ENCODE measurements at regions not wholly inside any gene's neighbourhood (a gene's known extent, or its start where the extent isn't known, plus 50 kb on each side); places are given as distances from the start of the nearest gene placed in this dataset.

DNA sequence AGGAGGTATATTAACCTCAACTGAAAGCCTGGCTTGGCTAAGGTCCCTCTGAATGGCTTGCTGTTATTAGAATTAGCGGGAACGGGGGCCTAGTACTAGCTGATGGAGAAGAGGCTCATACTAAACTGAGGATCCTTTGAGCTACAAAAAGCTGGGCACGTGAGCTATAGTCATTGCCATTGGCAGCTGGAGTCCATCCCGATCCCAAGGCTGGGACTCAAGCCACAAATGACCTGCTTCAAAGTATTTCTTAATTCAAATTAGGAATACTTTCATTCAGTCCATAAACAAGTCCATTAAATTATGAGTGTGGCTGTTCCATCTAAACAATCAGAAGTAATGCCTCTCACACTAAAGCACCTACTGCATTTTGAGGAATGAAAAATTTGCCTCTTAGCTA lies 114.5 kb downstream of the DACT1 start:
- no peak for DNase-seq (ENCODE audit: low read depth, low spot score)
- no peak for ATAC-seq
- Histone ChIP-seq H3K27me3 (replicated peaks in 1 of 2; ENCODE audit: control insufficient read depth in 2 of 2, insufficient read depth in 2 of 2, low read length in 1 of 2) (no peaks in the 10 kb centered on the region), H3K79me2 (ENCODE audit: control insufficient read depth, insufficient read depth, low read length) (no peaks in the 10 kb centered on the region), H3K4me1 (ENCODE audit: control insufficient read depth, insufficient read depth, low read length) (no peaks in the 10 kb centered on the region), H3K27ac (ENCODE audit: control insufficient read depth, insufficient read depth) (no peak overlapping the region), H3K36me3 (ENCODE audit: control insufficient read depth in 2 of 2, insufficient read depth in 2 of 2, low read length in 1 of 2) (no peaks in the 10 kb centered on the region), H3K9ac (ENCODE audit: control insufficient read depth, insufficient read depth, low read length) (no peak overlapping the region), H3K4me3 (no peak overlapping the region), H3K4me2 (ENCODE audit: control insufficient read depth, insufficient read depth) (no peak overlapping the region), H4K20me1 (ENCODE audit: control insufficient read depth, insufficient read depth) (no peaks in the 10 kb centered on the region), H2AFZ (ENCODE audit: control insufficient read depth, low read depth, low read length) (no peak overlapping the region), H3K9me3 (replicated peaks; ENCODE audit: control insufficient read depth, insufficient read depth, low read length) (no peaks in the 10 kb centered on the region; the same call in 2 of the 3 replicates)
- no peak for FAIRE-seq
- ChIA-PET POLR2A (interaction anchor here (0.6 to 1.1 kb wide), 3 partner anchors 11 to 335 kb away, joined by 3 to 4 read pairs (median 3); no protein-coding TSS in a partner anchor), CTCF (interaction anchor here (1.0 to 5.0 kb wide), 6 partner anchors 12 to 251 kb away, joined by 3 to 26 read pairs (median 4); no protein-coding TSS in a partner anchor), RAD21 (ENCODE audit: unreplicated experiment) (interaction anchor here (1.1 to 2.3 kb wide), 5 partner anchors 18 to 204 kb away, joined by 3 to 9 read pairs (median 4); no protein-coding TSS in a partner anchor), SMC1A (ENCODE audit: uncharacterized antibody, unreplicated experiment) (interaction anchor here (1.0 to 5.4 kb wide), 16 partner anchors 10 to 257 kb away, joined by 3 to 64 read pairs (median 4); no protein-coding TSS in a partner anchor)
- intact Hi-C loops (cut with micrococcal nuclease; ENCODE audit: unreplicated experiment) (no loop called here), in situ Hi-C loops (cut with MboI) (no loop called here)
- no TSS peak for BruUV-seq (replicated peaks)
- 57% methylated on average over 4 of the region's 4 CpGs for WGBS (ENCODE audit: insufficient coverage, insufficient replicate concordance, low lambda C conversion rate, missing lambda C conversion rate)
- TF ChIP-seq, protein P1, sequence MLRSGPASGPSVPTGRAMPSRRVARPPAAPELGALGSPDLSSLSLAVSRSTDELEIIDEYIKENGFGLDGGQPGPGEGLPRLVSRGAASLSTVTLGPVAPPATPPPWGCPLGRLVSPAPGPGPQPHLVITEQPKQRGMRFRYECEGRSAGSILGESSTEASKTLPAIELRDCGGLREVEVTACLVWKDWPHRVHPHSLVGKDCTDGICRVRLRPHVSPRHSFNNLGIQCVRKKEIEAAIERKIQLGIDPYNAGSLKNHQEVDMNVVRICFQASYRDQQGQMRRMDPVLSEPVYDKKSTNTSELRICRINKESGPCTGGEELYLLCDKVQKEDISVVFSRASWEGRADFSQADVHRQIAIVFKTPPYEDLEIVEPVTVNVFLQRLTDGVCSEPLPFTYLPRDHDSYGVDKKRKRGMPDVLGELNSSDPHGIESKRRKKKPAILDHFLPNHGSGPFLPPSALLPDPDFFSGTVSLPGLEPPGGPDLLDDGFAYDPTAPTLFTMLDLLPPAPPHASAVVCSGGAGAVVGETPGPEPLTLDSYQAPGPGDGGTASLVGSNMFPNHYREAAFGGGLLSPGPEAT (IDR thresholded peaks at IDR 0.05; ENCODE audit: low read depth), result no peak
- TF ChIP-seq SMC3 (IDR thresholded peaks at IDR 0.05; ENCODE audit: borderline replicate concordance, low read length) (no peak), ZNF24 (IDR thresholded peaks at IDR 0.05) (no peak), CREM (IDR thresholded peaks at IDR 0.05; ENCODE audit: low read depth) (no peak), MYB (IDR thresholded peaks at IDR 0.05; ENCODE audit: borderline replicate concordance, low read depth, low read length) (no peak), LARP7 (IDR thresholded peaks at IDR 0.05) (no peak), HCFC1 (IDR thresholded peaks at IDR 0.05; ENCODE audit: low read length) (no peak), SRF (IDR thresholded peaks at IDR 0.05; ENCODE audit: low read depth in 2 of 2, low read length in 2 of 2) (no peak), POLR2A (IDR thresholded peaks at IDR 0.05; ENCODE audit: low read depth, low read length) (no peak), RAD51 (IDR thresholded peaks at IDR 0.05) (no peak), SIN3A (IDR thresholded peaks at IDR 0.05; ENCODE audit: low read depth, low read length) (no peak), CEBPB (IDR thresholded peaks at IDR 0.05; ENCODE audit: borderline replicate concordance in 1 of 2, low read depth in 2 of 2, low read length in 2 of 2) (no peak)
- TF ChIP-seq, protein P2, sequence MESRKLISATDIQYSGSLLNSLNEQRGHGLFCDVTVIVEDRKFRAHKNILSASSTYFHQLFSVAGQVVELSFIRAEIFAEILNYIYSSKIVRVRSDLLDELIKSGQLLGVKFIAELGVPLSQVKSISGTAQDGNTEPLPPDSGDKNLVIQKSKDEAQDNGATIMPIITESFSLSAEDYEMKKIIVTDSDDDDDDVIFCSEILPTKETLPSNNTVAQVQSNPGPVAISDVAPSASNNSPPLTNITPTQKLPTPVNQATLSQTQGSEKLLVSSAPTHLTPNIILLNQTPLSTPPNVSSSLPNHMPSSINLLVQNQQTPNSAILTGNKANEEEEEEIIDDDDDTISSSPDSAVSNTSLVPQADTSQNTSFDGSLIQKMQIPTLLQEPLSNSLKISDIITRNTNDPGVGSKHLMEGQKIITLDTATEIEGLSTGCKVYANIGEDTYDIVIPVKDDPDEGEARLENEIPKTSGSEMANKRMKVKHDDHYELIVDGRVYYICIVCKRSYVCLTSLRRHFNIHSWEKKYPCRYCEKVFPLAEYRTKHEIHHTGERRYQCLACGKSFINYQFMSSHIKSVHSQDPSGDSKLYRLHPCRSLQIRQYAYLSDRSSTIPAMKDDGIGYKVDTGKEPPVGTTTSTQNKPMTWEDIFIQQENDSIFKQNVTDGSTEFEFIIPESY (IDR thresholded peaks at IDR 0.05), result no peak
- TF ChIP-seq, protein P3, sequence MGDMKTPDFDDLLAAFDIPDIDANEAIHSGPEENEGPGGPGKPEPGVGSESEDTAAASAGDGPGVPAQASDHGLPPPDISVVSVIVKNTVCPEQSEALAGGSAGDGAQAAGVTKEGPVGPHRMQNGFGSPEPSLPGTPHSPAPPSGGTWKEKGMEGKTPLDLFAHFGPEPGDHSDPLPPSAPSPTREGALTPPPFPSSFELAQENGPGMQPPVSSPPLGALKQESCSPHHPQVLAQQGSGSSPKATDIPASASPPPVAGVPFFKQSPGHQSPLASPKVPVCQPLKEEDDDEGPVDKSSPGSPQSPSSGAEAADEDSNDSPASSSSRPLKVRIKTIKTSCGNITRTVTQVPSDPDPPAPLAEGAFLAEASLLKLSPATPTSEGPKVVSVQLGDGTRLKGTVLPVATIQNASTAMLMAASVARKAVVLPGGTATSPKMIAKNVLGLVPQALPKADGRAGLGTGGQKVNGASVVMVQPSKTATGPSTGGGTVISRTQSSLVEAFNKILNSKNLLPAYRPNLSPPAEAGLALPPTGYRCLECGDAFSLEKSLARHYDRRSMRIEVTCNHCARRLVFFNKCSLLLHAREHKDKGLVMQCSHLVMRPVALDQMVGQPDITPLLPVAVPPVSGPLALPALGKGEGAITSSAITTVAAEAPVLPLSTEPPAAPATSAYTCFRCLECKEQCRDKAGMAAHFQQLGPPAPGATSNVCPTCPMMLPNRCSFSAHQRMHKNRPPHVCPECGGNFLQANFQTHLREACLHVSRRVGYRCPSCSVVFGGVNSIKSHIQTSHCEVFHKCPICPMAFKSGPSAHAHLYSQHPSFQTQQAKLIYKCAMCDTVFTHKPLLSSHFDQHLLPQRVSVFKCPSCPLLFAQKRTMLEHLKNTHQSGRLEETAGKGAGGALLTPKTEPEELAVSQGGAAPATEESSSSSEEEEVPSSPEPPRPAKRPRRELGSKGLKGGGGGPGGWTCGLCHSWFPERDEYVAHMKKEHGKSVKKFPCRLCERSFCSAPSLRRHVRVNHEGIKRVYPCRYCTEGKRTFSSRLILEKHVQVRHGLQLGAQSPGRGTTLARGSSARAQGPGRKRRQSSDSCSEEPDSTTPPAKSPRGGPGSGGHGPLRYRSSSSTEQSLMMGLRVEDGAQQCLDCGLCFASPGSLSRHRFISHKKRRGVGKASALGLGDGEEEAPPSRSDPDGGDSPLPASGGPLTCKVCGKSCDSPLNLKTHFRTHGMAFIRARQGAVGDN (IDR thresholded peaks at IDR 0.05), result no peak
- TF ChIP-seq, protein P4, sequence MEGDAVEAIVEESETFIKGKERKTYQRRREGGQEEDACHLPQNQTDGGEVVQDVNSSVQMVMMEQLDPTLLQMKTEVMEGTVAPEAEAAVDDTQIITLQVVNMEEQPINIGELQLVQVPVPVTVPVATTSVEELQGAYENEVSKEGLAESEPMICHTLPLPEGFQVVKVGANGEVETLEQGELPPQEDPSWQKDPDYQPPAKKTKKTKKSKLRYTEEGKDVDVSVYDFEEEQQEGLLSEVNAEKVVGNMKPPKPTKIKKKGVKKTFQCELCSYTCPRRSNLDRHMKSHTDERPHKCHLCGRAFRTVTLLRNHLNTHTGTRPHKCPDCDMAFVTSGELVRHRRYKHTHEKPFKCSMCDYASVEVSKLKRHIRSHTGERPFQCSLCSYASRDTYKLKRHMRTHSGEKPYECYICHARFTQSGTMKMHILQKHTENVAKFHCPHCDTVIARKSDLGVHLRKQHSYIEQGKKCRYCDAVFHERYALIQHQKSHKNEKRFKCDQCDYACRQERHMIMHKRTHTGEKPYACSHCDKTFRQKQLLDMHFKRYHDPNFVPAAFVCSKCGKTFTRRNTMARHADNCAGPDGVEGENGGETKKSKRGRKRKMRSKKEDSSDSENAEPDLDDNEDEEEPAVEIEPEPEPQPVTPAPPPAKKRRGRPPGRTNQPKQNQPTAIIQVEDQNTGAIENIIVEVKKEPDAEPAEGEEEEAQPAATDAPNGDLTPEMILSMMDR (IDR thresholded peaks at IDR 0.05 in 2 of 3, conservative IDR thresholded peaks at IDR 0.05 in 1 of 3; ENCODE audit: control insufficient read depth in 2 of 3, extremely low read depth in 1 of 3, insufficient read depth in 1 of 3, low read depth in 3 of 3, low read length in 3 of 3), result no peak

Data from GM12878 (cell line).